ENCODE measurements at regions not wholly inside any gene's neighbourhood (a gene's known extent, or its start where the extent isn't known, plus 50 kb on each side); places are given as distances from the start of the nearest gene placed in this dataset.

DNA sequence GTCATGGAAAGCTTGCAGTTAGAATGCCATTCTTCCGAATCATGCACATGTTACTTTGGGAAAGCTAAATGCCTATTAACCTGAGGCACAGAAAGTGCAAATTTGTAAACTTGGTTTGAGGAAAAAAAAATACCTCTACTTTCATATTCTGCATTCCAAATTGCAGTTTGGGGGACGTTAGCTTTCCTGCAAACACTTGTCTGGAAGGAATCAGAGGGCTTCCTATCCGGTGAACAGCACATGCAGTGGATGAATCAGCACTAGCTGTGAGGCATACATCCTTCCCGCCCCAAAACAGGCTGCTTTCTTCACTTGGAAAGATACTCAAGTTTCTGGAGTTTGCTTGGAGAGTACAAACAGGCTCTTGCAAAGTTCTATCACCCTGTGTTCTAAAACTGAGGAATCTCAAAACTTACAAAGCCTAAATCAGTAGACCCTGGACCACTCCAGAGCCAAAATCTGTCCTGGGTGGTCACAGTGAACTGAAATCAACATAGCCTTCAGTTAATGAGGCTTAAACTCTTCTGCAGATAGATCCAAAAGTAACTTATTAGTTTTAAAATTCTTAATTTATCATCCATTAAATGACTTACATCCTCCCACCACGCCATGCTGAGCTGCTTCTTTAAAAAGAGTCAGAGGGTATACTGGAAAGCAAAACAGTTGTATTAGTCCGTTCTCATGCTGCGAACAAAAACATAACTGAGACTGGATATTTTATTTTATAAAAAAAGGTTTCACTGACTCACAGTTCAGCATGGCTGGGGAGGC is 802.3 kb upstream of the ARGLU1 start:
- Histone ChIP-seq H3K4me1 (ENCODE audit: control insufficient read depth, insufficient read depth, low read length) (no peaks in the 10 kb centered on the region), H3K27ac (ENCODE audit: extremely low read depth, low read depth, low read length) (no peak overlapping the region), H3K9me3 (ENCODE audit: control insufficient read depth, insufficient read depth, low read depth, low read length) (no peaks in the 10 kb centered on the region), H3K36me3 (ENCODE audit: control insufficient read depth in 2 of 2, insufficient read depth in 1 of 2, low read length in 2 of 2) (no peaks in the 10 kb centered on the region), H3K4me3 (ENCODE audit: low read depth, low read length) (no peak overlapping the region)
- ChIA-PET POLR2A (no interaction called here), CTCF (no interaction called here)
- no peak for TF ChIP-seq SCRT1 (tag by site-specific recombination; IDR thresholded peaks at IDR 0.05; ENCODE audit: borderline replicate concordance)
- TF ChIP-seq, protein P1, sequence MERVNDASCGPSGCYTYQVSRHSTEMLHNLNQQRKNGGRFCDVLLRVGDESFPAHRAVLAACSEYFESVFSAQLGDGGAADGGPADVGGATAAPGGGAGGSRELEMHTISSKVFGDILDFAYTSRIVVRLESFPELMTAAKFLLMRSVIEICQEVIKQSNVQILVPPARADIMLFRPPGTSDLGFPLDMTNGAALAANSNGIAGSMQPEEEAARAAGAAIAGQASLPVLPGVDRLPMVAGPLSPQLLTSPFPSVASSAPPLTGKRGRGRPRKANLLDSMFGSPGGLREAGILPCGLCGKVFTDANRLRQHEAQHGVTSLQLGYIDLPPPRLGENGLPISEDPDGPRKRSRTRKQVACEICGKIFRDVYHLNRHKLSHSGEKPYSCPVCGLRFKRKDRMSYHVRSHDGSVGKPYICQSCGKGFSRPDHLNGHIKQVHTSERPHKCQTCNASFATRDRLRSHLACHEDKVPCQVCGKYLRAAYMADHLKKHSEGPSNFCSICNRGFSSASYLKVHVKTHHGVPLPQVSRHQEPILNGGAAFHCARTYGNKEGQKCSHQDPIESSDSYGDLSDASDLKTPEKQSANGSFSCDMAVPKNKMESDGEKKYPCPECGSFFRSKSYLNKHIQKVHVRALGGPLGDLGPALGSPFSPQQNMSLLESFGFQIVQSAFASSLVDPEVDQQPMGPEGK (tag by site-specific recombination; IDR thresholded peaks at IDR 0.05), result no peak
- TF ChIP-seq, protein P2, sequence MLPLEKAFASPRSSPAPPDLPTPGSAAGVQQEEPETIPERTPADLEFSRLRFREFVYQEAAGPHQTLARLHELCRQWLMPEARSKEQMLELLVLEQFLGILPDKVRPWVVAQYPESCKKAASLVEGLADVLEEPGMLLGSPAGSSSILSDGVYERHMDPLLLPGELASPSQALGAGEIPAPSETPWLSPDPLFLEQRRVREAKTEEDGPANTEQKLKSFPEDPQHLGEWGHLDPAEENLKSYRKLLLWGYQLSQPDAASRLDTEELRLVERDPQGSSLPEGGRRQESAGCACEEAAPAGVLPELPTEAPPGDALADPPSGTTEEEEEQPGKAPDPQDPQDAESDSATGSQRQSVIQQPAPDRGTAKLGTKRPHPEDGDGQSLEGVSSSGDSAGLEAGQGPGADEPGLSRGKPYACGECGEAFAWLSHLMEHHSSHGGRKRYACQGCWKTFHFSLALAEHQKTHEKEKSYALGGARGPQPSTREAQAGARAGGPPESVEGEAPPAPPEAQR (tag by site-specific recombination; IDR thresholded peaks at IDR 0.05), result no peak

DNA sequence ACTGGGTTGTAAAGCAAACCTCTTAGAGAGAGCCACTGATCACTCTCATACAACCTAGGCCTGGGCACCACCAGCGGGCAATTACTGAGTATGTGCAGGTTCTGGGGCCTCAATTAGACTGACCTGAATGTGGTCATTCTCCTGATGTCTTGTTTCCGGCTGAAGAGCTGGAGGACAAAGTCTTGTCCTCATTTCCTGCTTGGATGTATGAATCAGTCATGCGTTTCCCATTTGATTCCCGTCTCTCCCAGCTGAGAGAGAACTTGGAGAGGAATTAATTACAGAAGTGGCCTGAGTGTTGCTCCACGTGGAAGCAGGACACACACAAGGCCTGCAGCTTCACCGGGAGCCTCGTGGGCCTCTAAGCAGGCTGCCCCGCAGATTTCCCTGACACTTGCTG is 799.3 kb upstream of the ARGLU1 start:
- CTCF ChIA-PET, result no interaction called here
- TF ChIP-seq ZNF792 (tag by site-specific recombination; IDR thresholded peaks at IDR 0.05), result no peak
- Histone ChIP-seq H3K36me3 (ENCODE audit: control insufficient read depth in 2 of 2, insufficient read depth in 1 of 2, low read length in 2 of 2) (no peaks in the 10 kb centered on the region), H3K27ac (ENCODE audit: extremely low read depth, low read depth, low read length) (no peak overlapping the region), H3K4me3 (ENCODE audit: low read depth, low read length) (no peak overlapping the region), H3K9me3 (ENCODE audit: control insufficient read depth, insufficient read depth, low read depth, low read length) (no peaks in the 10 kb centered on the region), H3K4me1 (ENCODE audit: control insufficient read depth, insufficient read depth, low read length) (no peaks in the 10 kb centered on the region)
- POLR2A ChIA-PET, result no interaction called here

DNA sequence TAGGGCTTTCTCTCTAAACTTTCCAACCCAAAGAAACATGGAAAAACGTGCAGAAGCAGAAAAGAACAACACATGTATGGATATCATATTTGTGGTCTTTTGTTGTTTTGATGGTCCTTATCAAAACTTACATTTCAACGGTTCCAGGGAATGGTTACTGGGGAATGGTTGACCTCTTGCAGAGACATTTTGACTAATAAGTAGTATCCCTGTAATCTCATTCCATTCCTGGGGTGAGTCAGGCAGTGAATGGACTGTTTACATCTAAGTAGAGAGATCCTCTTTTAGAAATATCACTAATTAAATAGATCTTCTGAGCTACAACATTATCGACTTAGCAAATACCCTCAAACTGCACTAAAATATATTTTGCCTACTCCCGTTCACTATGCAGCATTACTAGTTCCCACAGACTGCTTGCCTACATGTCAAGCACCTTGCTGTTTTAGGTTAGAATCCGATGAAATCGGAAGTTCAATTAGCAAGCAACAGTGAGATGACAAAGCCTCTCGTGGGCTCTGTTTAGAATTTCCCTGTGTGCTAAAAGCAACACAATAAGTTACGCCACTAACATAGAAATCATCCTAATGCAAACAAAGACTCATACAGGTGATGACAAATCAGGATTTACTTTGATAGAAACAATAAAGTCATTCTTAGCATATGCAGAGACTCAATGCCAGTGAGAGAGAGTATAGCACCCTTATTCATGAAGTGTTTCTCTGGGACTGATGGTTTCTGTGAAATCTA is 797.7 kb upstream of the ARGLU1 start:
- H3K4me3 ChIP-seq (ENCODE audit: low read depth, low read length), result no peak overlapping the region
- H3K9me3 ChIP-seq (ENCODE audit: control insufficient read depth, insufficient read depth, low read depth, low read length), result no peaks in the 10 kb centered on the region
- no peak overlapping the region for H3K27ac ChIP-seq (ENCODE audit: extremely low read depth, low read depth, low read length)
- H3K4me1 ChIP-seq (ENCODE audit: control insufficient read depth, insufficient read depth, low read length), result no peaks in the 10 kb centered on the region
- H3K36me3 ChIP-seq (ENCODE audit: control insufficient read depth in 2 of 2, insufficient read depth in 1 of 2, low read length in 2 of 2), result no peaks in the 10 kb centered on the region
- ChIA-PET CTCF (no interaction called here), POLR2A (no interaction called here)
- TF ChIP-seq ZNF37A (tag by site-specific recombination; IDR thresholded peaks at IDR 0.05), result no peak
- TF ChIP-seq, protein P3, sequence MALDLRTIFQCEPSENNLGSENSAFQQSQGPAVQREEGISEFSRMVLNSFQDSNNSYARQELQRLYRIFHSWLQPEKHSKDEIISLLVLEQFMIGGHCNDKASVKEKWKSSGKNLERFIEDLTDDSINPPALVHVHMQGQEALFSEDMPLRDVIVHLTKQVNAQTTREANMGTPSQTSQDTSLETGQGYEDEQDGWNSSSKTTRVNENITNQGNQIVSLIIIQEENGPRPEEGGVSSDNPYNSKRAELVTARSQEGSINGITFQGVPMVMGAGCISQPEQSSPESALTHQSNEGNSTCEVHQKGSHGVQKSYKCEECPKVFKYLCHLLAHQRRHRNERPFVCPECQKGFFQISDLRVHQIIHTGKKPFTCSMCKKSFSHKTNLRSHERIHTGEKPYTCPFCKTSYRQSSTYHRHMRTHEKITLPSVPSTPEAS (tag by site-specific recombination; IDR thresholded peaks at IDR 0.05), result no peak
- TF ChIP-seq, protein P4, sequence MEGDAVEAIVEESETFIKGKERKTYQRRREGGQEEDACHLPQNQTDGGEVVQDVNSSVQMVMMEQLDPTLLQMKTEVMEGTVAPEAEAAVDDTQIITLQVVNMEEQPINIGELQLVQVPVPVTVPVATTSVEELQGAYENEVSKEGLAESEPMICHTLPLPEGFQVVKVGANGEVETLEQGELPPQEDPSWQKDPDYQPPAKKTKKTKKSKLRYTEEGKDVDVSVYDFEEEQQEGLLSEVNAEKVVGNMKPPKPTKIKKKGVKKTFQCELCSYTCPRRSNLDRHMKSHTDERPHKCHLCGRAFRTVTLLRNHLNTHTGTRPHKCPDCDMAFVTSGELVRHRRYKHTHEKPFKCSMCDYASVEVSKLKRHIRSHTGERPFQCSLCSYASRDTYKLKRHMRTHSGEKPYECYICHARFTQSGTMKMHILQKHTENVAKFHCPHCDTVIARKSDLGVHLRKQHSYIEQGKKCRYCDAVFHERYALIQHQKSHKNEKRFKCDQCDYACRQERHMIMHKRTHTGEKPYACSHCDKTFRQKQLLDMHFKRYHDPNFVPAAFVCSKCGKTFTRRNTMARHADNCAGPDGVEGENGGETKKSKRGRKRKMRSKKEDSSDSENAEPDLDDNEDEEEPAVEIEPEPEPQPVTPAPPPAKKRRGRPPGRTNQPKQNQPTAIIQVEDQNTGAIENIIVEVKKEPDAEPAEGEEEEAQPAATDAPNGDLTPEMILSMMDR (tag by site-specific recombination; IDR thresholded peaks at IDR 0.05), result no peak
- TF ChIP-seq, protein P5, sequence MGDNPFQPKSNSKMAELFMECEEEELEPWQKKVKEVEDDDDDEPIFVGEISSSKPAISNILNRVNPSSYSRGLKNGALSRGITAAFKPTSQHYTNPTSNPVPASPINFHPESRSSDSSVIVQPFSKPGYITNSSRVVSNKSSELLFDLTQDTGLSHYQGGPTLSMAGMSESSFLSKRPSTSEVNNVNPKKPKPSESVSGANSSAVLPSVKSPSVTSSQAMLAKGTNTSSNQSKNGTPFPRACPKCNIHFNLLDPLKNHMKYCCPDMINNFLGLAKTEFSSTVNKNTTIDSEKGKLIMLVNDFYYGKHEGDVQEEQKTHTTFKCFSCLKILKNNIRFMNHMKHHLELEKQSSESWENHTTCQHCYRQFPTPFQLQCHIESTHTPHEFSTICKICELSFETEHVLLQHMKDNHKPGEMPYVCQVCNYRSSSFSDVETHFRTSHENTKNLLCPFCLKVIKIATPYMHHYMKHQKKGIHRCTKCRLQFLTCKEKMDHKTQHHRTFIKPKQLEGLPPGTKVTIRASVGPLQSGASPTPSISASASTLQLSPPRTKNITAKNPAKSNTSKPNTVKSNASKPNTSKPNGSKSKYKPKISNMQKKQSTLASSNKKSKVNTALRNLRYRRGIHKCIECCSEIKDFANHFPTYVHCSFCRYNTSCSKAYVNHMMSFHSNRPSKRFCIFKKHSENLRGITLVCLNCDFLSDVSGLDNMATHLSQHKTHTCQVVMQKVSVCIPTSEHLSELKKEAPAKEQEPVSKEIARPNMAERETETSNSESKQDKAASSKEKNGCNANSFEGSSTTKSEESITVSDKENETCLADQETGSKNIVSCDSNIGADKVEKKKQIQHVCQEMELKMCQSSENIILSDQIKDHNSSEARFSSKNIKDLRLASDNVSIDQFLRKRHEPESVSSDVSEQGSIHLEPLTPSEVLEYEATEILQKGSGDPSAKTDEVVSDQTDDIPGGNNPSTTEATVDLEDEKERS (tag by site-specific recombination; IDR thresholded peaks at IDR 0.05), result no peak
- TF ChIP-seq SP7 (tag by site-specific recombination; IDR thresholded peaks at IDR 0.05), result no peak
- TF ChIP-seq, protein P6, sequence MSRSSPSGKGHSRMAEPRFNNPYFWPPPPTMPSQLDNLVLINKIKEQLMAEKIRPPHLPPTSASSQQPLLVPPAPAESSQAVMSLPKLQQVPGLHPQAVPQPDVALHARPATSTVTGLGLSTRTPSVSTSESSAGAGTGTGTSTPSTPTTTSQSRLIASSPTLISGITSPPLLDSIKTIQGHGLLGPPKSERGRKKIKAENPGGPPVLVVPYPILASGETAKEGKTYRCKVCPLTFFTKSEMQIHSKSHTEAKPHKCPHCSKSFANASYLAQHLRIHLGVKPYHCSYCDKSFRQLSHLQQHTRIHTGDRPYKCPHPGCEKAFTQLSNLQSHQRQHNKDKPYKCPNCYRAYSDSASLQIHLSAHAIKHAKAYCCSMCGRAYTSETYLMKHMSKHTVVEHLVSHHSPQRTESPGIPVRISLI (tag by site-specific recombination; IDR thresholded peaks at IDR 0.05), result no peak
- no peak for TF ChIP-seq ZNF707 (tag by site-specific recombination; IDR thresholded peaks at IDR 0.05)
- no peak for TF ChIP-seq ZNF175 (tag by site-specific recombination; IDR thresholded peaks at IDR 0.05)
- no peak for TF ChIP-seq ZNF629 (tag by site-specific recombination; IDR thresholded peaks at IDR 0.05)
- TF ChIP-seq ZNF433 (tag by site-specific recombination; IDR thresholded peaks at IDR 0.05; ENCODE audit: low read depth), result no peak
- TF ChIP-seq GFI1B (tag by site-specific recombination; IDR thresholded peaks at IDR 0.05), result no peak
- TF ChIP-seq, protein P7, sequence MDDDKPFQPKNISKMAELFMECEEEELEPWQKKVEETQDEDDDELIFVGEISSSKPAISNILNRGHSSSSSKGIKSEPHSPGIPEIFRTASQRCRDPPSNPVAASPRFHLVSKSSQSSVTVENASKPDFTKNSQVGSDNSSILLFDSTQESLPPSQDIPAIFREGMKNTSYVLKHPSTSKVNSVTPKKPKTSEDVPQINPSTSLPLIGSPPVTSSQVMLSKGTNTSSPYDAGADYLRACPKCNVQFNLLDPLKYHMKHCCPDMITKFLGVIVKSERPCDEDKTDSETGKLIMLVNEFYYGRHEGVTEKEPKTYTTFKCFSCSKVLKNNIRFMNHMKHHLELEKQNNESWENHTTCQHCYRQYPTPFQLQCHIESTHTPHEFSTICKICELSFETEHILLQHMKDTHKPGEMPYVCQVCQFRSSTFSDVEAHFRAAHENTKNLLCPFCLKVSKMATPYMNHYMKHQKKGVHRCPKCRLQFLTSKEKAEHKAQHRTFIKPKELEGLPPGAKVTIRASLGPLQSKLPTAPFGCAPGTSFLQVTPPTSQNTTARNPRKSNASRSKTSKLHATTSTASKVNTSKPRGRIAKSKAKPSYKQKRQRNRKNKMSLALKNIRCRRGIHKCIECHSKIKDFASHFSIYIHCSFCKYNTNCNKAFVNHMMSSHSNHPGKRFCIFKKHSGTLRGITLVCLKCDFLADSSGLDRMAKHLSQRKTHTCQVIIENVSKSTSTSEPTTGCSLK (tag by site-specific recombination; IDR thresholded peaks at IDR 0.05), result no peak
